Activated T-cell treated with anti-CD3 and anti-CD28 coated beads for 24 hours (primary cell): ENCODE measurements at regions not wholly inside any gene's neighbourhood (a gene's known extent, or its start where the extent isn't known, plus 50 kb on each side); places are given as distances from the start of the nearest gene placed in this dataset.

Source experiments
- DNase-seq: peaks from one replicate; pipeline ENCODE4 v3.0.0-alpha.2; 2020; ENCODE audit warnings: low read depth

DNA sequence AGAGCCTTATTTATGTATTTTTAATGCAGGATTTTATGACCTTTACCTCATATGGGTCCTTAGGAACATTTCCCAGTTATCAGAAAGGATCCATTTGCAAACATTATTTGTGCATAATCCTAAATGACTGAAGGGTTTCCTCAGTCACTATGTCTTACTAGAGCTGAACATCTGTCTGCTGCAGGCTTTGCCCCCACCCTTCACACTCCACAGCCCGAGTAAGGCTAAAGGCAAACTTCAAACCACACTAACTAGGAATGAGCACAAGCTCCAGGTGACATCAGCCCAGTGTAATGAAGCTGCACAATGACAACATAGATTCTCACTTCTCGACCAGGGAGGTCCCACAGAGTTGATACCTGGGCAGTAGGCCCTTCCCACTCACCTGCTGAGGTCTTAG, 491.3 kb upstream of the MKI67 start:
- DNase-seq, result no peak

DNA sequence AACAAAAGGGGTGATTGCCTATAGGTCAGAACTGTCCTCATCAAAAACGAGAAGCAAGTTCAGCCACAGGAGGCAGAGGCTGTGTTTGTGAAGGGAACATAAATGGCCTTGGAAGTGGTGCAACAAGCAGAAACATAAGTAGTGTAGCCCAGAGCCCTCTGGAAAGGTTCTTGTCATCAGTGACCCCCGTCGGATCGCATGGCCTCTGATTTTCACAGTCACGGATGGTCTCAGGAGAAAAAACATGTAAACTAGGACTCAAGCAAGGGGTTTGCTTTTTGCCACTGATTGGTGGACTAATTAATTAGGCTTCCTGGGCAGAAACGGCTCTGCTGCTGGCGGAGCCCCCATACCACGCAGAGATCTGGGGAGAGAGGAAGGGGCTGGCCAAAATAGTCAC, 496.5 kb upstream of the MKI67 start:
- DNase-seq, result no peak

DNA sequence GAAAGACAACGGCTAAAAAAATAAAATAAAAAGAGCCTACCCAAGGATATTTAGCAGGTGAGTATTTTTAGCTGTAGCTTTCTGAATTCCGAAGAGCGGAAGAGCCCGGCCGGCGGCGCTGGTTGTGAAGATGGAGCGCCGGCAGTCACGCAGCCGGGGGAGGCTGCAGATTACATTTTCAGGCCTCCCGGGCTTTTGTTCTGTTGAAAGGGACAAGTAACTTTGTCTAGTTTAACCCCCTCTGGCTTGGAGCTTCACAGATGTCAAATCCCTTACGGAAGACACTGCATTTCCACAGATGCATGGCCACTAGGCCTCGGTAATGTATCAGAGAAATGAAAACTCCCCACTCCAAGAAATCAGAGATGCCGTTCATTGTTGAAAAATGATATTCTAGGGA, 497.6 kb upstream of the MKI67 start:
- DNase-seq, result no peak

DNA sequence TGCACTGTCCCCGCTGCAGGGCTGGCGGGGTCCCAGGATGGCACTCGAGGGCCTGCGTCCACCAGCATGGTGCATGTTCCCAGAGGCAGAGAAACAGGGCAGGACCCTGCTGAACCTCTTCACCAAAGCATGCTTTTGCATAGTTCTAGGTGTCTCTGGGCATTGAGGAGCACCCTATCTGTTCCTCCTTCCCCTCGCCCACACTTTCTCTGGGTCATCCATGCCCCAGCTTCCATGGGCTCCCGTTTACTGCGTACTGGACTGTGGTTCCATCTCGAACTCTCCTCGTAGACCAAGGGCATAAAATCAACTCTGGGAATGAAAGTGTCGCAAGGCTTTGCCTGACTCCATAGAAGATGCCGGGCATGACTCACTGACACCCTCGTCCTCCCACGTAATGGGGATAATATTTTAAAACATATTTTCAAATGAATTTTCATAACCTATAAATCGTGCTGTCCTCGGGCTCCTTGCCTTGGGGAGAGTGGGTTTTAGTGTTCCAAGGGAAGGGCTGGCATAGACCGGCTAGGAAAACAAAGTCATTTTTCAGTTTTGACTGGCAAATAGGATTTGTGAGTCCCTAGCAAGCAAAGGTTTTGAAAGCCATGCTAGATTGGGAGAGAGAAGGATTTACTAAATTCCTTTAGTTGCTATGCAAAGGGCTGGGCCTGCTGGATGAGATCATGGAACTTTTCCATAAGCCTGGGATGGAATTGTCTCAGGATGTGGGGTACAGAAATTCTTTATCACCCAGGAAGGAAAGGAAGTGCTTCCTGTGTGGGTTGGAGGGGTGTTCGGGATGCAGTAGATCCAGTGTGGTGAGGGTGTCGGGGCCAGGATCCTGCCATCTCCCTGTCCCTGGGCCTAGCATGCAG, 498.7 kb upstream of the MKI67 start:
- no peak for DNase-seq

DNA sequence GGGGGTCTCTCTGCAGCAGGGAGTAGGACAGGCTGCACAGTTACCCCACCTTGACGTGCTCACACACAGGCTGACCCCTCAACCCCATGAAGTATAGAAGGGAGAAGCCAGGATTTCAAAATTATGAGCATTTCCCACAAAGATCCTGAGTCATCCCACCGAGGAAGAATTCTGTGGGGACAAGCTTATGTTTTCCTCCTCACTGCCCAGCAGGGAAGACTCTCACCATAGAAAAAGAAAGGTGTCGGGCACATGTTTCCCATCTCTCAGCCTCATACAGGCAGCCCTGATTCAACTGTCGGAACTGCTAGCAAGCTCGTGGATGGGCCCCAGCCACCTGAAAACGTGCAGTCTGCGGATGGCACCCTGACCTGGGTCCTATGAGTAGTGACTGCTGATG, 499.7 kb upstream of the MKI67 start:
- no peak for DNase-seq

DNA sequence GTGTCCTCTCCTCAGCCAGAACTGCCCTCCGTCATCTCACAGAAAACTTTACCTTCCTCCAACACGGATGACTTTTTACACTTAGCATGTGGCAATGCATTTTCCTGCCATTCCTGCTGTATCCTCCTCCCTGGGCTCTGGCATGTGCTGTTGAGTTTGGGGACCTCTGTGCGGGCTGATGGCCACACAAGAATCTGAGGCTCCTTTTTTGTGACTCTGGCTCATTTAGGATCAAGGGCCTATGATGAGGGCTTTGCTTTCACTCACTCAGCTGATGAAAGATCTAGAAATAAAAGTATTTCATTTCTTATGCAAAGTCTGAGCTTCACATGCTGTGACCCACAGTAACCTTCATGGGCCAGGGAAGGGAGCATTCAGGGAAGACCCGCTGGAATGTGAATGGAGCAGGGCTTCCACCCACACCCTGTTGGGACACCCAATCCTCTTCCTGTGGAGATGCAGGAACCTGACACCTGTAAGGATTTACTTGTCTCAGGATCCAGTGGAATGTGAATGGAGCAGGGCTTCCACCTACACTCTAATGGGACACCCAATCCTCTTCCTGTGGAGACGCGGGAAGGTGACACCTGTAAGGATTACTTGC, 500.3 kb upstream of the MKI67 start:
- DNase-seq, result no peak

DNA sequence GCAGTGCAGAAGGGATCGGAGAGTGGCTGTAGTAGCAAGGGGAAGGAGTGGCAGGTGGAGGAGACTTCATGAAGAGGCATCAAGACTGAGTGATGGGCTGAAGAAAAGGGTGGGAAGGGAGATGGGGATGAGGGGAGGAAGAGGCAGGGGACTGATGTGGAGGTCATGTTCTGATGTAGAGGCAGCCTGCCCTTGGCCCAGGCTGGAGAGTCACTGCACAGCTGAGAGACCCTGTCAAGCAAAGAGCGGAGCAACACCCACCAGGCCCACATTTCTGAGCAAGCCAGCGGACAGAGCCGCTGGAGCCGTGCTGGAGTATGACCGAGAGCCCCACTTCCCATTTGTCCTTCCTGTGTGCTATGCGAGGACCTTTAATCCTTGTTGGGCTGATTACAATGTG, 501.6 kb upstream of the MKI67 start:
- no peak for DNase-seq

DNA sequence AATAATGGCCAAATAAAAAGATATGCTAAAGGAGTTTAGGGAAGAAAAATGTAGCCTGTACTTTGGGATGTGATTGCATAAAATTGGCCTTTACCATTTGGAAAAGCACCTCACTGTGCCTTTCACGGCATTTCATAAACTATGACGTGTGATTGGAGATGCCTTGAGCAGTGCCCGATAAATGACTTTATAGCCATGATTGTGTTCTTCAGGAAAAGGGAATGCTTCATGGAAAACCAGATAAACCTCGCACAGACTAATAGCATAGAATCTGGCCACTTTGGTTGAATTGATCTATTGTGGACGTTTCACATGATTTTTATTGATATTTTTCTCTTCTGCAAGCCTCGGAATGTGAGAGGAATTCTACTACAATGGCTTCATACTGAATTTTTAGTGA, 502.0 kb upstream of the MKI67 start:
- no peak for DNase-seq

DNA sequence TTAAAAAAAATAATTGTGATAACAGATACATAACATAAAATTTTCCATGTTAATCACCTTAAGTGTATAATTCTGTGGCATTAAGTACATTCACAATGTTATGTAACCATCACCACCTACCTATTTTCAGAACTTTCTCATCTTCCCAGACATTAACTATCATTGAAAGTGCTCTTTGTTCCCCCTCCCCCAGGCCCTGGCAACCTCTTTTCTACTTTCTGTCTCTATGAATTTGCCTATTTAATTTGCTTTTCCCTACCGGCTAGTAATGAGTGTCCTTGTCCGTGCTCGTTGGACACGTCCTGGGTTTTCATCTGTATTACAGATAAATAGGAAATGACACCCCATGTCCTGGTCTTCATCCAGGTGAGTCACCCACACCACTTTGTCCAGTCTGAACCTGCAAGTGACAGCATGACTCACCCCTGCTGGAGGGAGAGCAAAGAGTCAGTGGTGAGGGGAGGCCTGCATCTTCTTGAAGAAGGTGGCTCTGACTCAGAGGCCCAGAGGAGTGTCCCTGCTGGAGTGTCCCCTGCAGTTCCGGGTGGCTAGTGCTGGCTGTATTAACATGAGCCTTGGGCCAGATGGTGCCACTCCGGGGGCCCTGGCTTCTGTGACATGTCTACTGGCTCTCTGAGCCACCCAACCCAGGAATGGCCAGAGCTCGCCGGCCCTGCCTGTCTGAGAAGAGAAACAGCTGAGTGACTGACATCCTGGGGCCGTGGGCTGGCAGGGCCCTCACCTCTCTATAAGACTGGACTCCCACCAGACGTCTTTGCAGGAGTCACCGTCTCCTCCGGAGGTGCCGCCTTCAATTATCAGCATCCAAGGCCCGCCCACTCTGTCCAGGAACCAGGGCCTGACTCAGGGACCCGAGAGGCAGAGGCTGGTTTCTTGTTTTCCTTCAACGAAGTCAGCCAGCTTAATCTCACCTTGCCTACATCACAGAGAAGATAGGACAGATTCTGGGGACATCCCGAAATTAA, 503.2 kb upstream of the MKI67 start:
- no peak for DNase-seq

DNA sequence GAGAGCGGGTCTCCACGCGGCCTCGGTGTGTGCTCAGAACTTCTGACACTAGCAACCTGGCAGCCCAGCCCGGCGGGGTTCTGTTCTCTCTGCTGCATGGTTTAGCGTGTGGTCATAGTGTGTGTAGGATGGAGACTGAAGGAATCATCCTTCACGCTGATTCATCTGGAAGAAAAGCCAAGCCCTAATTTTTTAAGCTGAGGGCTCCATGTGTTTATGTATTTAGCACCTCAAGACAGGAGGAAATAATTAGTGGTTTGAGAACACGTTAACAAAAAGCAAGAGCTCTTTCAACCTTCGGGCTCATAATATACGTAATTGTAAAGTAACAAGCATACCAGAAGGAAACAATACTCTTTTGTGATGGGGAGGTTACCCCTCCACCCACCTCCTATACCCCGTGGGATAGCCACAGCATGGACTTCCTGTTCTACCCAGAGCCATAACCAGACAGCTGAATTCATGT, 504.6 kb upstream of the MKI67 start:
- no peak for DNase-seq

DNA sequence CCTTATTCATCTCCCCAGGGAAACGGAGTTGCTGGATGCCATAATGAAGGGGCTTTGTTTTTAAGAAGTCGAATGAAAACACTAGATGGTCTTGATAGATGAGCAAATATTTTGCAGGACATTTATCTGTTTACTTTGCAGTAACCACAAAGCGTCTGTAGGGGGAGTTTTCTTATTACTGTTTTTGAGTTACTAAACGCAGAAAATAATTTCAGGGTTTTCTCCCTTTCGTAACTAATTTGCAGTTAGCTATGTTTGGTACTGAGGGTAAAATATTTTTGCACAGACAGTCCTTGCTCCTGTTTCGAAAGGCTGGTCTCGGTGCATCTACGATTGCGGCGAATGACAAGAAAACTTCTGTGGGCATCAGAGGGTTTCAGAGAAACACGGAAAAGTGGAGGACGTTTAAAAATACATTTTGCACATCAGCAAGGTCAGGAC, 505.6 kb upstream of the MKI67 start:
- no peak for DNase-seq

DNA sequence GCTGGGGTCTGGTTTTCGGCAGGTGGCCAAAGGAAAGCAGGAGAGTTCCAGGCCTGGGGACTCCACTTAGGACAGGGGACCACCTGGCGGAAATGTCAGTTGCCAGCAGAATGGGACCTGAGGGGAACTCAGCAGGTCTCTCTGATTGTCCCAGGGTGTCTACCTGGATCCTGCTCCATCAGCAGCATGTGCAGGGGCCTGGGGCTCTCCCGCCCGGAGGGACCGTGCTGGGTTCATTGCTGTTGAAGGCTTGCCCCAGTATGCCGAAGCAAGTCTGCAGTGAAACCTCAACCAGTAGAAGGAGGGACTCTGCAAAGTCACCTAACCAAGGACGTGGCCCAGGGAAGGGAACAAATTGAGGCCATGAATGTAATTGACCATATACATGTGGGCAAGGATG, 506.5 kb upstream of the MKI67 start:
- DNase-seq, result no peak

DNA sequence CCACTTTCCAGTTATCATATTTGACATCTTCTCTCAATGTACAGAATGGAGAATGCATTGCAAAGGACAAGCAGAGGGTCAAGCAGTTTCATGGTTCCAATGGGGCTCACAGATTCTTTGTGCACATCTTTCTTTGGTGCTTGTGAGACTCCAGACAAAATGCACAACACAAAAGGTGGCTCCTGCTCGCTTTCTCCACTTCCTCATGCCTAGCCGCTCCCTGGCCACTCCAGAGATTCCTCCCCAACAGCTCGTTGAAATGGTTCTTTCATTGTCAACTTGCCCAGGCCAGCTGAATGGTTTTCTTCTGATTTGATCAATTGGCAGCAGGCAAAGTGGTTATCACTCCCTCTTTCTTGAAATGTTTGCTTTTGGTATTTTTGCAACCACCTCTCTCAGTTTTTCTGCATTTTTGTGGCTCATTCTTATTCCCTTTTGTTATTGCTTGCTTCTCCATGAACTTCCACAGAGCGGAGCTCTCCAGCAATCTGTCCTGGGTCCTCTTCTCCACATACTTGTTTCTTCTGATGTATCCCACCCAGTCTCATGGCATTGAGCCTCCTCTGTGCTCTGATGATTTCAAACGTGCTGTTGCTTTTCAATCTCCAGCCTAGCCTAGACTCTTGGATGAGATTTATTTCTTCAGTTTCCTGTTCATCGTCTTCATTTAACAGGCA, 507.8 kb upstream of the MKI67 start:
- no peak for DNase-seq

DNA sequence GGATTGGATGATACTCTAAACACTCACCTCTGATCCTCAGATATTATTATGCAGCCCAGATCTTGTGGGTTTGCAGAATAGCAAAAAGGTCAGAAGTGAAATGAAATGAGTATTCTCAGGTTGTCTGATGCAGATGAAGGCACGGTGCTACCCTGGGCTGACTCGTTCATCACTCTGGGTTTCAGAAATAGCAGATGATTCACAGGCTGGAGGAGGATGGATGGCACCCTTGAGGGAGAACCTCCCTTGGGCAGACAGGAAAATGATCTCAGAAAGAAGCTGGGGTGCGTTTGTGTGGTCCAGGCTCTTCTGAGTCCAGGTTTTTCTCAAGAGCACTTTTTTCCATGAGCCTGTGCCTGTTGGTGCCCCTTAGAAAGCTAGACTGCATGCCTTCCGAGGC, 515.8 kb upstream of the MKI67 start:
- no peak for DNase-seq

DNA sequence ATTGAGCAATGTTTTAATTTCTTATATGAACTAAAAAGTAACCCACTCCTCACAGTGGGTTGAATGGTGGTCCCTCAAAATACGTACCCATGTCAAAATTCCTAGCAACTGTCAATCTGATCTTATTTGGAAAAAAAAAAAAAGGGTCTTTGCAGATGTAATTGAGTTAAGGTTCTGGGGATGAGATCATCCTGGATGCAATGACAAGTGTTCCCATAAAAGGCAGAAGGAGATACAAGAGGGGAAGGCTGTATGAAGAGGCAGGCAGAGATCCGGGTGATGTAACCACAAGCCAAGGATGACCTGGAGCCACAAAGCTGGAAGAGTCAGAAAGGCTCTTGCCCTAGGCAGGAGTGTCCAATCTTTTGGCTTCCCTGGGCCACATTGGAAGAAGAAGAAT, 516.3 kb upstream of the MKI67 start:
- no peak for DNase-seq

DNA sequence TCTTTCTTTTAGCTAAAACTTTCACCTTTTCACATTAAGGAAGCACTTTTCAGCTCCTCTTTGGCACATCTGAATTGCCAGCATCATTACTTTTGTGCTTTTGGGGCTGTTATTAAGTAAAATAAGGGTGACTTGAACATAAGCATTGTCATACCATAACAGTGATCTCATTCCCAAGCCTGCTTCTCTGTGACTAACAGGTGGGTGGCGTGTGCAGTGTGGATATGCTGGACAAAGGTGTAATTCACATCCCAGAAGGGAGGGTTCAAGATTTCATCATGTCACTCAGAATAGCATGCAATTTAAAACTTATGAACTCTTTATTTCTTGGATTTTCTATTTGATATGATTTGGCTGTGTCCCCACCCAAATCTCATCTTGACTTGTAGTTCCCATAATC, 517.4 kb upstream of the MKI67 start:
- no peak for DNase-seq

DNA sequence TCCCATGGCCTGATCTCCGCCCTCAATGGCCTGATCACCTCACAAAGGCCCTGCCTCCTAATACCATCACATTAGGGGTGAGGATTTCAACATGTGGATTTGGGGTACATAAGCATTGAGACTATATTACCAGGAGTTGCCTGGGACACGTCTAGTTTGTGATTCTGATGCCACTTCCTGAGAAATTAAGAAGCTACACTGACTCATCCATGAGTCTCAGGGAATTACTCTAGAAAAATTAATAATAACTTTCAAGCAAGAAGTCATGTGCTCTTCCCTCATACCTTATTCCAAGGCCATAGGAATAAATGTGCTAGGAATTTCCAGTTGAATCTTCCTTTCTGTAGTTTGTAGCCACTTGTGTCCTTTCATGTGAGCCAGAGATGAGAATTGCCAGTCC, 519.3 kb upstream of the MKI67 start:
- DNase-seq, result no peak

DNA sequence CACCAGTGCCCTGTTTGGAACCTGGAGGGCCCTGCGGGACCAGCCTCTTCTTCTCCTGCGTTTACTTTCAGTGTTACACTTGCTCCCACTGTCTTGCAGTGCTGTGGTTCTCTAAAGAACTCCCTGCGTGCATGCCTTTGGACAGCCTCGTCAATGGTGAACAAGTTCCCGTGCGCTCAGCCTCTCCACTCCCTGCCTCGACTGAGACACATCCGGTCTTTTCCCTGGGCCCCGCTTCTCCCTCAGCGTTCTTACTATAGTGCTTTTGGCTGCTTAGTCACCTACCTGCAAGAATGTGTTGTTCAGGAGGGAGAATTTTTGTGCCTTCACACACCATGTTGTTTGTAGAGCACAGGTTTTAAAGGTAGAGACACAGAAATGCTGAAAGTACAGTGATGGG, 520.7 kb upstream of the MKI67 start:
- no peak for DNase-seq

DNA sequence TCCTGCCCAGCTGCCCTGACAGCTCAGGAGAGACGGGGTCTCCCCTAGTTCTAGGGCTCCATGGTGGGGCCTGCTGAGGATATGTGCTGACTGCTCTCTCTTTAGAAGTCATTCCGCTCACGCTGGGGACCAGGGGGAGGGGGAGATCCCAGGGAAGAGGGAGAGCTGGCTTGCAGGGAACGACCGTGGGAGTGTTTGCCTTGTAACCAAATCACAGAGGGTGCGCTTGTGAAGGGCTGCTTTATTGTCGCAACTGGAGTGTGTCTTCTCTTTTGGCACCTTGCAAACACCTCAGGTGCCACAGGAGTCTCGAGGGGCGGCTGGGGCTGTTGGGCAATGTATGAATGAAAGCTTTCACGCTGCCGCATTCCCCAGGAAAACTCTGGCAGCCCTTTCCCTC, 531.3 kb upstream of the MKI67 start:
- no peak for DNase-seq

DNA sequence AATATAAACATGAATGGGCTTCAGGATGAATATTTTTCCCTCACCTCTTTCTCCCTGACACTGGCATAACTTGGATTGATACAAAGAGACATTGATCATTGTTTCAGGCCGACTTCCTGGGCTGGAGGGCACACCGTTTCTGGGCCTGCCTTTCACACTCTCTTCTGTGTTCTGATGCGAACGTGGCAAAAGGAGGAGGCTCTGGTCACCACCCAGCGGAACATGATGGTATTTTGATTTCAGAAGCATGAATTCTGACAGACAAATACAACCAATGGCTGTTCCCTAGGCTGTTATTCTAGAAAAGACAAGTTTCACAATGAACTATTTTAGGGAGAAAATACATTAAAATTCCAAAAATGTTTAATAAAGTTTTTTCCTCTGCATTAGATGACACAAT, 534.5 kb upstream of the MKI67 start:
- DNase-seq, result no peak

DNA sequence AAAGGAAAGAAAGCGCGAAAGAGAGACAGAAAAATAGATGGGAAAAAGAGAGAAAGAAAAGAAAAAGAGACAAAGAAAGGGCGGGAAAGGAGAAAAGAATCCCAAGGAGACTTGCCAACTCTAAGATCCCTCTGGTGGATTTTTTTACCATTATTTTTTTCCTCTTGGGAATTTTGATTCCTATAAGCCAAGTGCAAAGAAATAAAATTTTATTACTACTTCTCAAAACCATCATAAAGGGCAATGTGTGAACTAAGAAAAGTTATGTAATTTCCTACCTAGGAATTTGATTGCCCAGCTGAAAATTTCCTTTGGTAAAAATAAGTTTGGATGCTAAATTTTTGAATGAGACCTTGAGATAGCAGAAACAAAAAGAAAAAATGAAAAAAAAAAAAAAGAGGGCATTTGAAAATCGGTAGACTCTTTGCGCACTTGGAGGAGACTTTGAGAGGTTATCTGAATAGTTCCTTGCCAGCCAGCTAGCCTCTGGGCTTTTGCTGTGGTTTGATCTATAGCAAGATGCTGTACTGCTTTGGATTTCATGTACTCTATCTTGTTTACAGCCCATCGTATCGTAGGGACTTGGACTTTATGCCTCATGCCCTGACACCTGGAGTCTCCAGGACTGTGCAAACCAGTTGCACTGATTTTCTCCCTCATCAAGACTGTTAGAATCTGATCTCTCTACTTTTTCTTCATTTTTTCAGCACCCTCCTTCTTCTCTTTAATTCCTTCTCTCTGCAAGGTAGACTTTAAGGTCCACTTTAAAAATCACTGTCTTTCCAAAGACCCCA, 535.4 kb upstream of the MKI67 start:
- no peak for DNase-seq
